HG02642 (cell line): ENCODE measurements at regions not wholly inside any gene's neighbourhood (a gene's known extent, or its start where the extent isn't known, plus 50 kb on each side); places are given as distances from the start of the nearest gene placed in this dataset.

Source experiments
- ATAC-seq: cut with Tn5 transposase; IDR thresholded peaks from one replicate; pipeline ENCODE4 v1.9.1; 2021; ENCODE audit warnings: mild to moderate bottlenecking; ENCODE audit not compliant: unreplicated experiment, poor library complexity

GRCh38 chr11:28481616-28482480 is 373.7 kb downstream of the METTL15 start:
- ATAC-seq = no peak

GRCh38 chr11:28480406-28480805 is 372.2 kb downstream of the METTL15 start:
- ATAC-seq = no peak

GRCh38 chr11:28476864-28477263 is 368.7 kb downstream of the METTL15 start:
- no peak for ATAC-seq

GRCh38 chr11:28476049-28476448 is 367.9 kb downstream of the METTL15 start:
- no peak for ATAC-seq

GRCh38 chr11:28472904-28473303 is 364.7 kb downstream of the METTL15 start:
- no peak for ATAC-seq

GRCh38 chr11:28471537-28471936 is 363.3 kb downstream of the METTL15 start:
- no peak for ATAC-seq

GRCh38 chr11:28470180-28470579 is 362.0 kb downstream of the METTL15 start:
- ATAC-seq = no peak

GRCh38 chr11:28466506-28466905 is 358.3 kb downstream of the METTL15 start:
- ATAC-seq = no peak

GRCh38 chr11:28464252-28464867 is 356.2 kb downstream of the METTL15 start:
- ATAC-seq = no peak

GRCh38 chr11:28463826-28464225 is 355.6 kb downstream of the METTL15 start:
- ATAC-seq = no peak

GRCh38 chr11:28461846-28462245 is 353.7 kb downstream of the METTL15 start:
- no peak for ATAC-seq

- ATAC-seq = no peak
These were observed 353.1 kb downstream of the METTL15 start for GRCh38 chr11:28461338-28461737.

- no peak for ATAC-seq
These were observed 352.2 kb downstream of the METTL15 start for GRCh38 chr11:28460348-28460747.

GRCh38 chr11:28459912-28460311 is 351.7 kb downstream of the METTL15 start:
- no peak for ATAC-seq

GRCh38 chr11:28457481-28458065 is 349.4 kb downstream of the METTL15 start:
- ATAC-seq = no peak

GRCh38 chr11:28448186-28448585 is 340.0 kb downstream of the METTL15 start:
- no peak for ATAC-seq

GRCh38 chr11:28447226-28447625 is 339.0 kb downstream of the METTL15 start:
- ATAC-seq = no peak

- no peak for ATAC-seq
These were observed 333.9 kb downstream of the METTL15 start for GRCh38 chr11:28442131-28442530.

GRCh38 chr11:28439403-28439802 is 331.2 kb downstream of the METTL15 start:
- ATAC-seq = no peak

- no peak for ATAC-seq
These were observed 311.9 kb downstream of the METTL15 start for GRCh38 chr11:28420099-28420498.

- ATAC-seq = no peak
These were observed 309.6 kb downstream of the METTL15 start for GRCh38 chr11:28417601-28418323.
